Right renal pelvis (tissue), 4 donors: ENCODE measurements at regions not wholly inside any gene's neighbourhood (a gene's known extent, or its start where the extent isn't known, plus 50 kb on each side); places are given as distances from the start of the nearest gene placed in this dataset.
"Not testable (repeated sequence)": the region's sequence is repeated elsewhere in the genome, so short reads cannot be mapped to it uniquely, and the experiment has no call there.

Experiments
- DNase-seq, 4 donors: peaks; one replicate each; pipeline ENCODE4 v3.0.0-alpha.2; 2013; ENCODE audit warnings: low read depth in 4 of 4, low spot score in 3 of 4, missing footprints in 1 of 4

- no peak for DNase-seq
Measured at GRCh38 chr6:99143108-99143861, 195.5 kb upstream of the FBXL4 start.

- DNase-seq = not testable (repeated sequence)
Measured at GRCh38 chr6:99141906-99142305, 194.2 kb upstream of the FBXL4 start.

- no peak for DNase-seq
Measured at GRCh38 chr6:99138445-99138844, 190.7 kb upstream of the FBXL4 start.

- no peak for DNase-seq
Measured at GRCh38 chr6:99137314-99137713, 189.6 kb upstream of the FBXL4 start.

- DNase-seq = no peak
Measured at GRCh38 chr6:99136488-99136887, 188.7 kb upstream of the FBXL4 start.

GRCh38 chr6:99132026-99132635 is 184.4 kb upstream of the FBXL4 start:
- DNase-seq = no peak

- no peak for DNase-seq
Measured at GRCh38 chr6:99130897-99131873, 183.4 kb upstream of the FBXL4 start.

GRCh38 chr6:99129835-99130234 is 182.1 kb upstream of the FBXL4 start:
- DNase-seq = no peak

- no peak for DNase-seq
Measured at GRCh38 chr6:99121748-99122147, 174.0 kb upstream of the FBXL4 start.

- DNase-seq = no peak
Measured at GRCh38 chr6:99120641-99121040, 172.9 kb upstream of the FBXL4 start.

- peak; percentile 22 to 31 (median 28) for DNase-seq
Measured at GRCh38 chr6:99119109-99120031, 171.6 kb upstream of the FBXL4 start.

GRCh38 chr6:99114769-99115406 is 167.1 kb upstream of the FBXL4 start:
- DNase-seq = no peak

GRCh38 chr6:99111590-99111989 is 163.8 kb upstream of the FBXL4 start:
- DNase-seq = no peak

GRCh38 chr6:99110029-99110428 is 162.3 kb upstream of the FBXL4 start:
- DNase-seq = no peak

- DNase-seq = no peak
Measured at GRCh38 chr6:99104218-99104617, 156.5 kb upstream of the FBXL4 start.

- no peak for DNase-seq
Measured at GRCh38 chr6:99099243-99099642, 151.5 kb upstream of the FBXL4 start.

- no peak for DNase-seq
Measured at GRCh38 chr6:99096170-99096569, 148.4 kb upstream of the FBXL4 start.

- DNase-seq = peak in 2 of 4 donors; percentile 8 to 10
Measured at GRCh38 chr6:99093456-99094190, 145.9 kb upstream of the FBXL4 start.

GRCh38 chr6:99092461-99092860 is 144.7 kb upstream of the FBXL4 start:
- DNase-seq = no peak
